ENCODE measurements at regions not wholly inside any gene's neighbourhood (a gene's known extent, or its start where the extent isn't known, plus 50 kb on each side); places are given as distances from the start of the nearest gene placed in this dataset.

DNA sequence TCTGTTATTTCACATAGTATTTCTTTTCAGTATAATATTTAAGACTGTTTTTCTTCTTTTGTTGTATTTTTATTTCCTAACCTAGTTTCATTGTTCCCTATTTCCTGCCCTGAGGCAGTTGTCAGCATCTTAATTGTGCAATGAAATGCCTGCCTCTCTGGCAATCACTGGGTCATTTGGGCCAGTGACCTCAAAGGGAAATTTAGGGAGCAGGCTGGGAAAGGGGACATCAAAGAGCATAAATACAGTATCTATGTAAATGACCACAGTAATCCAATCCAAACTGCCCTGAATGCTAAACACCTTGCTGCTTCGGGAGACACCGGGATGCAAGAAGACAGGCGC lies 147.8 kb downstream of the TLR5 start:
- POLR2A ChIA-PET (ENCODE audit: partially characterized antibody): interaction anchor here (1.5 to 5.8 kb wide), 4 partner anchors 8 to 35 kb away, joined by 4 to 58 read pairs (median 5); no protein-coding TSS in a partner anchor
- Histone ChIP-seq H2BK15ac (ENCODE audit: low read length) (no peak overlapping the region), H3K23ac (ENCODE audit: insufficient read length) (no peak overlapping the region), H2BK20ac (ENCODE audit: low read length) (no peak overlapping the region), H3K9me3 (ENCODE audit: insufficient read depth in 2 of 2, low read depth in 1 of 2, low read length in 1 of 2) (no peaks in the 10 kb centered on the region), H2BK120ac (replicated peaks; ENCODE audit: low read depth, low read length) (no peak overlapping the region), H3K23me2 (ENCODE audit: low read depth, low read length) (no peaks in the 10 kb centered on the region), H2AK5ac (ENCODE audit: low read depth, low read length) (no peak overlapping the region), H4K20me1 (replicated peaks in 1 of 2; ENCODE audit: control insufficient read depth in 1 of 2, insufficient read depth in 2 of 2, low read length in 2 of 2) (no peaks in the 10 kb centered on the region), H3K9ac (replicated peaks in 1 of 4; ENCODE audit: extremely low read depth in 1 of 4, low read depth in 3 of 4, low read length in 3 of 4) (no peak overlapping the region), H3K79me1 (ENCODE audit: low read depth, low read length) (no peaks in the 10 kb centered on the region), H3K79me2 (ENCODE audit: control insufficient read depth in 1 of 2, insufficient read depth in 2 of 2, low read length in 2 of 2) (no peaks in the 10 kb centered on the region), H4K91ac (replicated peaks; ENCODE audit: insufficient read length, low read length) (no peak overlapping the region), H3K14ac (ENCODE audit: insufficient read length) (no peak overlapping the region), H3K4ac (replicated peaks; ENCODE audit: insufficient read length, low read depth, low read length) (no peak overlapping the region), H3K27ac (ENCODE audit: low read depth, low read length) (no peak overlapping the region), H2BK12ac (ENCODE audit: low read depth, low read length) (no peak overlapping the region), H4K8ac (ENCODE audit: extremely low read depth, insufficient read depth, low read length) (no peak overlapping the region), H3K18ac (ENCODE audit: extremely low read depth, low read length) (no peak overlapping the region), H3K56ac (replicated peaks; ENCODE audit: insufficient read length, low read depth, low read length) (no peak overlapping the region), H3K4me2 (ENCODE audit: insufficient read depth in 1 of 2, low read depth in 2 of 2, low read length in 2 of 2) (no peak overlapping the region), H3K27me3 (replicated peaks in 1 of 4; ENCODE audit: control insufficient read depth in 3 of 4, extremely low read depth in 1 of 4, insufficient read depth in 3 of 4, low read length in 3 of 4) (no peaks in the 10 kb centered on the region; a peak in 1 of 7 replicates), H2BK5ac (ENCODE audit: low read depth, low read length) (no peak overlapping the region), H3K4me3 (ENCODE audit: extremely low read depth in 1 of 4, insufficient read depth in 2 of 4, low read depth in 3 of 4, low read length in 4 of 4) (no peak overlapping the region), H4K5ac (ENCODE audit: insufficient read length, low read depth, low read length) (no peak overlapping the region), H3K36me3 (ENCODE audit: control insufficient read depth in 2 of 4, insufficient read depth in 4 of 4, low read length in 3 of 4) (no peaks in the 10 kb centered on the region), H2AFZ (ENCODE audit: low read length) (no peak overlapping the region), H3K4me1 (replicated peaks in 1 of 4; ENCODE audit: control insufficient read depth in 3 of 4, insufficient read depth in 4 of 4, low read length in 3 of 4) (no peaks in the 10 kb centered on the region; a peak in 2 of 7 replicates)
- CTCF ChIA-PET (ENCODE audit: partially characterized antibody): interaction anchor here (1.3 to 1.7 kb wide), 3 partner anchors 9 to 94 kb away, joined by 3 to 6 read pairs (median 3); no protein-coding TSS in a partner anchor
- 91% methylated on average over 3 of the region's 3 CpGs; no CpG with 5 or more reads in 1 of the 2 experiments for WGBS, 2 experiments (ENCODE audit: extremely low coverage in 1 of 2, insufficient coverage in 1 of 2, insufficient read length in 1 of 2, insufficient replicate concordance in 2 of 2, low coverage in 1 of 2, low lambda C conversion rate in 2 of 2, missing lambda C conversion rate in 1 of 2)
- FAIRE-seq: no peak
- no peak for DNase-seq (ENCODE audit: low read depth in 1 of 2, low spot score in 2 of 2)
- TF ChIP-seq CEBPB (IDR thresholded peaks at IDR 0.05; ENCODE audit: low read depth, low read length): peak; percentile 68
- TF ChIP-seq SP1 (IDR thresholded peaks at IDR 0.05; ENCODE audit: low read depth, low read length): no peak
- TF ChIP-seq POLR2A (IDR thresholded peaks at IDR 0.05; ENCODE audit: control extremely low read depth in 1 of 2, low read depth in 2 of 2, low read length in 2 of 2): no peak
